ENCODE measurements at regions not wholly inside any gene's neighbourhood (a gene's known extent, or its start where the extent isn't known, plus 50 kb on each side); places are given as distances from the start of the nearest gene placed in this dataset.

GRCh38 chr6:14822679-14823078 is 423.2 kb upstream of the JARID2 start:
- Histone ChIP-seq H3K9ac (ENCODE audit: low read depth, low read length, poor library complexity) (no peak overlapping the region), H3K4me2 (ENCODE audit: insufficient read depth, low read length, poor library complexity, severe bottlenecking) (no peak overlapping the region), H2AFZ (ENCODE audit: low read length) (no peak overlapping the region), H3K18ac (ENCODE audit: low read length) (no peak overlapping the region), H2BK15ac (ENCODE audit: low read length) (no peak overlapping the region), H3K4ac (ENCODE audit: low read length) (no peak overlapping the region), H4K8ac (ENCODE audit: low read depth, low read length) (no peak overlapping the region), H3K36me3 (replicated peaks in 1 of 2; ENCODE audit: control insufficient read depth in 2 of 2, insufficient read depth in 2 of 2, low read length in 2 of 2) (no peaks in the 10 kb centered on the region), H2BK12ac (ENCODE audit: low read length) (no peak overlapping the region), H3K4me3 (ENCODE audit: low read length in 2 of 2) (no peak overlapping the region), H3K4me1 (ENCODE audit: control insufficient read depth in 2 of 2, insufficient read depth in 1 of 2, low read depth in 1 of 2, low read length in 2 of 2) (peaks cover 19 to 20% of the 10 kb centered on the region in 2 donors), H3K14ac (ENCODE audit: low read length) (no peak overlapping the region), H3K79me1 (ENCODE audit: low read depth, low read length) (no peaks in the 10 kb centered on the region), H3K27me3 (ENCODE audit: control insufficient read depth in 3 of 3, insufficient read depth in 3 of 3, low read depth in 1 of 3, low read length in 3 of 3) (no peaks in the 10 kb centered on the region), H3K27ac (replicated peaks; ENCODE audit: low read length) (no peak overlapping the region), H3K23ac (ENCODE audit: low read depth, low read length, poor library complexity) (no peak overlapping the region), H2BK5ac (ENCODE audit: low read length) (no peak overlapping the region), H3K9me3 (replicated peaks in 1 of 2; ENCODE audit: control insufficient read depth in 2 of 2, insufficient read depth in 1 of 2, low read depth in 1 of 2, low read length in 2 of 2) (peaks cover 0 to 2% of the 10 kb centered on the region in 2 donors), H2BK120ac (ENCODE audit: low read depth, low read length) (no peak overlapping the region), H2AK5ac (ENCODE audit: low read depth, low read length) (no peak overlapping the region), H4K91ac (ENCODE audit: low read depth, low read length, poor library complexity) (no peak overlapping the region)
- no CpG with 5 or more reads among the region's 7 CpGs for WGBS, 2 donors (ENCODE audit: extremely low coverage in 2 of 2, insufficient read length in 2 of 2, insufficient replicate concordance in 1 of 2)
- DNase-seq (ENCODE audit: low spot score) = no peak

- H3K4me3 ChIP-seq (ENCODE audit: low read length in 2 of 2) = no peak overlapping the region
- H2AFZ ChIP-seq (ENCODE audit: low read length) = peak overlapping the region; percentile 39
- H3K9me3 ChIP-seq (replicated peaks in 1 of 2; ENCODE audit: control insufficient read depth in 2 of 2, insufficient read depth in 1 of 2, low read depth in 1 of 2, low read length in 2 of 2) = peaks cover 0 to 2% of the 10 kb centered on the region in 2 donors
- no peak overlapping the region for H3K4ac ChIP-seq (ENCODE audit: low read length)
- WGBS, 2 donors (ENCODE audit: extremely low coverage in 2 of 2, insufficient read length in 2 of 2, insufficient replicate concordance in 1 of 2) = no CpG with 5 or more reads among the region's 5 CpGs
- no peaks in the 10 kb centered on the region for H3K36me3 ChIP-seq (replicated peaks in 1 of 2; ENCODE audit: control insufficient read depth in 2 of 2, insufficient read depth in 2 of 2, low read length in 2 of 2)
- H3K27ac ChIP-seq (replicated peaks; ENCODE audit: low read length) = peak overlapping the region; percentile 44
- no peak overlapping the region for H3K14ac ChIP-seq (ENCODE audit: low read length)
- no peak overlapping the region for H4K8ac ChIP-seq (ENCODE audit: low read depth, low read length)
- no peak overlapping the region for H2BK120ac ChIP-seq (ENCODE audit: low read depth, low read length)
- H3K23ac ChIP-seq (ENCODE audit: low read depth, low read length, poor library complexity) = no peak overlapping the region
- H3K4me2 ChIP-seq (ENCODE audit: insufficient read depth, low read length, poor library complexity, severe bottlenecking) = no peak overlapping the region
- DNase-seq (ENCODE audit: low spot score) = no peak
- no peaks in the 10 kb centered on the region for H3K79me1 ChIP-seq (ENCODE audit: low read depth, low read length)
- H3K9ac ChIP-seq (ENCODE audit: low read depth, low read length, poor library complexity) = no peak overlapping the region
- no peaks in the 10 kb centered on the region for H3K27me3 ChIP-seq (ENCODE audit: control insufficient read depth in 3 of 3, insufficient read depth in 3 of 3, low read depth in 1 of 3, low read length in 3 of 3)
- H2BK12ac ChIP-seq (ENCODE audit: low read length) = no peak overlapping the region
- peak overlapping the region; percentile 9 for H2AK5ac ChIP-seq (ENCODE audit: low read depth, low read length)
- no peak overlapping the region for H2BK15ac ChIP-seq (ENCODE audit: low read length)
- H3K4me1 ChIP-seq (ENCODE audit: control insufficient read depth in 2 of 2, insufficient read depth in 1 of 2, low read depth in 1 of 2, low read length in 2 of 2) = peaks cover 26 to 31% of the 10 kb centered on the region in 2 donors
- H3K18ac ChIP-seq (ENCODE audit: low read length) = no peak overlapping the region
- H2BK5ac ChIP-seq (ENCODE audit: low read length) = no peak overlapping the region
- H4K91ac ChIP-seq (ENCODE audit: low read depth, low read length, poor library complexity) = no peak overlapping the region
Observed at GRCh38 chr6:14824060-14824459, 421.8 kb upstream of the JARID2 start.

GRCh38 chr6:14824484-14825275 is 421.2 kb upstream of the JARID2 start:
- no peak overlapping the region for H3K4me2 ChIP-seq (ENCODE audit: insufficient read depth, low read length, poor library complexity, severe bottlenecking)
- H2BK5ac ChIP-seq (ENCODE audit: low read length) = no peak overlapping the region
- no peak overlapping the region for H3K14ac ChIP-seq (ENCODE audit: low read length)
- DNase-seq (ENCODE audit: low spot score) = no peak
- peaks cover 26 to 31% of the 10 kb centered on the region in 2 donors for H3K4me1 ChIP-seq (ENCODE audit: control insufficient read depth in 2 of 2, insufficient read depth in 1 of 2, low read depth in 1 of 2, low read length in 2 of 2)
- peaks cover 0 to 2% of the 10 kb centered on the region in 2 donors for H3K9me3 ChIP-seq (replicated peaks in 1 of 2; ENCODE audit: control insufficient read depth in 2 of 2, insufficient read depth in 1 of 2, low read depth in 1 of 2, low read length in 2 of 2)
- H3K36me3 ChIP-seq (replicated peaks in 1 of 2; ENCODE audit: control insufficient read depth in 2 of 2, insufficient read depth in 2 of 2, low read length in 2 of 2) = no peaks in the 10 kb centered on the region
- H3K27ac ChIP-seq (replicated peaks; ENCODE audit: low read length) = peak overlapping the region; percentile 67
- H4K8ac ChIP-seq (ENCODE audit: low read depth, low read length) = no peak overlapping the region
- no peak overlapping the region for H2BK120ac ChIP-seq (ENCODE audit: low read depth, low read length)
- no peak overlapping the region for H2AK5ac ChIP-seq (ENCODE audit: low read depth, low read length)
- H3K79me1 ChIP-seq (ENCODE audit: low read depth, low read length) = no peaks in the 10 kb centered on the region
- H4K91ac ChIP-seq (ENCODE audit: low read depth, low read length, poor library complexity) = no peak overlapping the region
- H3K23ac ChIP-seq (ENCODE audit: low read depth, low read length, poor library complexity) = no peak overlapping the region
- no peak overlapping the region for H3K4ac ChIP-seq (ENCODE audit: low read length)
- no peak overlapping the region for H3K9ac ChIP-seq (ENCODE audit: low read depth, low read length, poor library complexity)
- H2BK15ac ChIP-seq (ENCODE audit: low read length) = no peak overlapping the region
- no peak overlapping the region for H3K4me3 ChIP-seq (ENCODE audit: low read length in 2 of 2)
- no peaks in the 10 kb centered on the region for H3K27me3 ChIP-seq (ENCODE audit: control insufficient read depth in 3 of 3, insufficient read depth in 3 of 3, low read depth in 1 of 3, low read length in 3 of 3)
- no peak overlapping the region for H3K18ac ChIP-seq (ENCODE audit: low read length)
- peak overlapping the region; percentile 39 for H2AFZ ChIP-seq (ENCODE audit: low read length)
- H2BK12ac ChIP-seq (ENCODE audit: low read length) = no peak overlapping the region
- no CpG with 5 or more reads among the region's 10 CpGs for WGBS, 2 donors (ENCODE audit: extremely low coverage in 2 of 2, insufficient read length in 2 of 2, insufficient replicate concordance in 1 of 2)

- Histone ChIP-seq H3K4me1 (ENCODE audit: control insufficient read depth in 2 of 2, insufficient read depth in 1 of 2, low read depth in 1 of 2, low read length in 2 of 2) (peaks cover 28 to 34% of the 10 kb centered on the region in 2 donors), H3K23ac (ENCODE audit: low read depth, low read length, poor library complexity) (no peak overlapping the region), H3K9me3 (replicated peaks in 1 of 2; ENCODE audit: control insufficient read depth in 2 of 2, insufficient read depth in 1 of 2, low read depth in 1 of 2, low read length in 2 of 2) (peaks cover 0 to 2% of the 10 kb centered on the region in 2 donors)
Observed at GRCh38 chr6:14826456-14826855, 419.4 kb upstream of the JARID2 start.

More at GRCh38 chr6:14826456-14826855, 419.4 kb upstream of the JARID2 start:
- Histone ChIP-seq H2BK5ac (ENCODE audit: low read length) (no peak overlapping the region), H2BK12ac (ENCODE audit: low read length) (no peak overlapping the region), H2BK15ac (ENCODE audit: low read length) (no peak overlapping the region), H2BK120ac (ENCODE audit: low read depth, low read length) (no peak overlapping the region), H3K4me2 (ENCODE audit: insufficient read depth, low read length, poor library complexity, severe bottlenecking) (no peak overlapping the region), H3K27me3 (ENCODE audit: control insufficient read depth in 3 of 3, insufficient read depth in 3 of 3, low read depth in 1 of 3, low read length in 3 of 3) (no peaks in the 10 kb centered on the region), H3K18ac (ENCODE audit: low read length) (no peak overlapping the region), H3K9ac (ENCODE audit: low read depth, low read length, poor library complexity) (no peak overlapping the region), H4K8ac (ENCODE audit: low read depth, low read length) (no peak overlapping the region), H3K36me3 (replicated peaks in 1 of 2; ENCODE audit: control insufficient read depth in 2 of 2, insufficient read depth in 2 of 2, low read length in 2 of 2) (no peaks in the 10 kb centered on the region), H2AK5ac (ENCODE audit: low read depth, low read length) (no peak overlapping the region), H3K27ac (replicated peaks; ENCODE audit: low read length) (no peak overlapping the region), H3K14ac (ENCODE audit: low read length) (no peak overlapping the region), H2AFZ (ENCODE audit: low read length) (no peak overlapping the region), H3K4ac (ENCODE audit: low read length) (no peak overlapping the region), H3K4me3 (ENCODE audit: low read length in 2 of 2) (no peak overlapping the region), H3K79me1 (ENCODE audit: low read depth, low read length) (no peaks in the 10 kb centered on the region), H4K91ac (ENCODE audit: low read depth, low read length, poor library complexity) (no peak overlapping the region)
- DNase-seq (ENCODE audit: low spot score) = no peak
- WGBS, 2 donors (ENCODE audit: extremely low coverage in 2 of 2, insufficient read length in 2 of 2, insufficient replicate concordance in 1 of 2) = no CpG with 5 or more reads among the region's 4 CpGs
